CD14-positive monocyte (primary cell): ENCODE measurements at regions not wholly inside any gene's neighbourhood (a gene's known extent, or its start where the extent isn't known, plus 50 kb on each side); places are given as distances from the start of the nearest gene placed in this dataset.

Experiments
- DNase-seq, 3 donors: peaks; one replicate each; pipeline ENCODE4 v3.0.0-alpha.2; 2011 to 2022
- H2AFZ ChIP-seq: 2 replicates; pipeline ENCODE4 v1.6.0; 2012; ENCODE audit warnings: mild to moderate bottlenecking, low read depth, low read length, inconsistent platforms; ENCODE audit not compliant: insufficient read depth, poor library complexity, severe bottlenecking
- H3K27ac ChIP-seq, 2 donors: 1 replicate in 1 of 2; 2 replicates in 1 of 2; pipeline ENCODE4 v1.5.1; 2012 to 2013; ENCODE audit warnings: low read length in 2 of 2, control low read depth in 1 of 2, inconsistent platforms in 1 of 2, low read depth in 1 of 2, mild to moderate bottlenecking in 1 of 2
- H3K27me3 ChIP-seq, 2 donors: one replicate each; pipeline versions ENCODE4 v1.6.0 to v1.6.1; 2011 to 2013; ENCODE audit warnings: low read length in 2 of 2; ENCODE audit not compliant: control insufficient read depth in 2 of 2, insufficient read depth in 2 of 2
- H3K36me3 ChIP-seq, 2 donors: replicated peaks in 1 of 2; 1 replicate in 1 of 2; 2 replicates in 1 of 2; pipeline versions ENCODE4 v1.5.1 to v1.6.1; 2012 to 2013; ENCODE audit warnings: low read length in 2 of 2, control low read depth in 1 of 2, inconsistent platforms in 1 of 2, mild to moderate bottlenecking in 1 of 2; ENCODE audit not compliant: insufficient read depth in 2 of 2, control insufficient read depth in 1 of 2
- H3K4me1 ChIP-seq, 2 donors: 1 replicate in 1 of 2; 2 replicates in 1 of 2; pipeline versions ENCODE4 v1.5.1 to v1.6.1; 2012 to 2013; ENCODE audit warnings: low read length in 2 of 2, control low read depth in 1 of 2, inconsistent platforms in 1 of 2, mild to moderate bottlenecking in 1 of 2, moderate library complexity in 1 of 2; ENCODE audit not compliant: insufficient read depth in 2 of 2, control insufficient read depth in 1 of 2
- H3K4me2 ChIP-seq: replicated peaks from 2 replicates; pipeline ENCODE3; 2012; ENCODE audit warnings: low read length, moderate library complexity, mild to moderate bottlenecking; ENCODE audit not compliant: poor library complexity, severe bottlenecking; ENCODE audit errors: extremely low read depth
- H3K4me3 ChIP-seq, 3 experiments: fragments of 200-600 bp in 1 of 3; sonication (generic) in 1 of 3; replicated peaks in 1 of 3; 1 replicate in 2 of 3; 2 replicates in 1 of 3; pipeline ENCODE4 v1.5.1; 2011 to 2013; ENCODE audit warnings: low read length in 3 of 3, mild to moderate bottlenecking in 3 of 3, control low read depth in 2 of 3, low read depth in 2 of 3, inconsistent platforms in 1 of 3, moderate library complexity in 1 of 3
- H3K79me2 ChIP-seq: 2 replicates; pipeline ENCODE4 v1.6.0; 2012; ENCODE audit warnings: mild to moderate bottlenecking, control low read depth, inconsistent platforms, low read length, moderate library complexity; ENCODE audit not compliant: insufficient read depth
- H3K9ac ChIP-seq: 2 replicates; pipeline ENCODE4 v1.6.0; 2017; ENCODE audit warnings: low read length, mild to moderate bottlenecking; ENCODE audit not compliant: insufficient read depth, poor library complexity, severe bottlenecking
- H3K9me3 ChIP-seq, 2 donors: replicated peaks in 1 of 2; 1 replicate in 1 of 2; 2 replicates in 1 of 2; pipeline versions ENCODE4 v1.5.1 to v1.6.1; 2012 to 2013; ENCODE audit warnings: low read length in 2 of 2, control low read depth in 1 of 2; ENCODE audit not compliant: control insufficient read depth in 1 of 2, insufficient read depth in 1 of 2
- H4K20me1 ChIP-seq: 2 replicates; pipeline ENCODE4 v1.6.0; 2012; ENCODE audit warnings: mild to moderate bottlenecking, low read length, control low read depth, moderate library complexity; ENCODE audit not compliant: insufficient read depth
- H3K27ac Mint-ChIP-seq, 7 donors: one replicate each; pipeline ENCODE4 v1.8.0; 2020; ENCODE audit warnings: mild to moderate bottlenecking in 7 of 7, mixed read lengths in 7 of 7, moderate library complexity in 6 of 7, inconsistent platforms in 2 of 7
- H3K27me3 Mint-ChIP-seq, 3 donors: one replicate each; pipeline ENCODE4 v1.8.0; 2021 to 2022; ENCODE audit warnings: low read depth in 3 of 3, mild to moderate bottlenecking in 3 of 3, mixed read lengths in 3 of 3, moderate library complexity in 3 of 3, inconsistent platforms in 1 of 3
- H3K36me3 Mint-ChIP-seq, 2 donors: one replicate each; pipeline ENCODE4 v1.8.0; 2020; ENCODE audit warnings: mixed read lengths in 2 of 2, inconsistent platforms in 1 of 2, mild to moderate bottlenecking in 1 of 2
- H3K4me1 Mint-ChIP-seq: one replicate; pipeline ENCODE4 v1.8.0; 2020; ENCODE audit warnings: mild to moderate bottlenecking, mixed read lengths
- H3K4me3 Mint-ChIP-seq, 2 donors: one replicate each; pipeline ENCODE4 v1.8.0; 2020; ENCODE audit warnings: mild to moderate bottlenecking in 2 of 2, mixed read lengths in 2 of 2, moderate library complexity in 1 of 2
- H3K9me3 Mint-ChIP-seq, 7 donors: one replicate each; pipeline ENCODE4 v1.8.0; 2020 to 2022; ENCODE audit warnings: mixed read lengths in 7 of 7, mild to moderate bottlenecking in 6 of 7, moderate library complexity in 6 of 7, inconsistent platforms in 2 of 7
- CTCF ChIP-seq: fragments of 200-600 bp; IDR thresholded peaks from one replicate; pipeline ENCODE4 v1.8.0; 2022; ENCODE audit warnings: antibody characterized with exemption, mild to moderate bottlenecking
- WGBS: methylation state at CpG from one replicate; pipeline ENCODE4 v1.1.5; 2013; ENCODE audit warnings: missing lambda C conversion rate; ENCODE audit not compliant: insufficient coverage; 5-methylcytosine and 5-hydroxymethylcytosine counted together
- intact Hi-C, 2 donors: fragments of 100-400 bp; cut with micrococcal nuclease; formaldehyde crosslinking; loops; one replicate each; pipeline versions ENCODE4 v1.15.0 to v1.15.1; 2023

DNA sequence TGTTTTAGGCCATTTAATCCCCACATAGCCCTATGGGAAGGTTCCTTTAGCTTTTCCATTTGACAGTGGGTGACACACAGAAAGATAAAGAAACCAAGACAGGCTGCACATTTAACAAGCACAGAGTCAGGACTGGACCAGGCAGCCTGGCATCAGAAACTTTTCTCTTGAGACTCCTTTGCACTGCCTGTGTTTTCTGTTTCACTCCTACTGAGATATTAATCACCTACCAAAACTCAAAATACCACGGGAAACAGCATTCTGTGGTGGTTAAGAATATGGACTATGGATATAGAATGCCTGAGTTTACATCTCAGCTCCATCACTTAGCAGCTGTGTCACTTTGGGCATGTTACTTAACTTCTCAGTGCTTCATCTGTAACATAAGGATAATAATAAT lies 73.3 kb downstream of the CTAGE1 start:
- Mint-ChIP-seq H3K27ac (no peak overlapping the region), H3K36me3 (peaks cover 0 to 2% of the 10 kb centered on the region in 2 donors), H3K27me3 (peaks cover 45 to 50% (median 48%) of the 10 kb centered on the region in 3 donors), H3K9me3 (peaks cover 0 to 13% (median 6%) of the 10 kb centered on the region in 7 donors), H3K4me3 (peak overlapping the region in 1 of 2 donors; percentile 5), H3K4me1 (peaks cover 14% of the 10 kb centered on the region)
- H3K4me1 ChIP-seq: no peaks in the 10 kb centered on the region
- H4K20me1 ChIP-seq: no peaks in the 10 kb centered on the region
- intact Hi-C loops: no loop called here
- no peak for DNase-seq
- H3K79me2 ChIP-seq: no peaks in the 10 kb centered on the region
- WGBS: no CpG with 5 or more reads among the region's 1 CpG
- H3K9ac ChIP-seq: no peak overlapping the region
- no peak overlapping the region for H3K4me3 ChIP-seq
- H3K4me2 ChIP-seq: no peak overlapping the region
- no peak for TF ChIP-seq CTCF
- peaks cover 0 to 7% of the 10 kb centered on the region in 2 donors for H3K9me3 ChIP-seq
- no peaks in the 10 kb centered on the region for H3K36me3 ChIP-seq
- H3K27ac ChIP-seq: no peak overlapping the region
- no peak overlapping the region for H2AFZ ChIP-seq
- H3K27me3 ChIP-seq: peaks cover 45 to 53% of the 10 kb centered on the region in 2 donors

DNA sequence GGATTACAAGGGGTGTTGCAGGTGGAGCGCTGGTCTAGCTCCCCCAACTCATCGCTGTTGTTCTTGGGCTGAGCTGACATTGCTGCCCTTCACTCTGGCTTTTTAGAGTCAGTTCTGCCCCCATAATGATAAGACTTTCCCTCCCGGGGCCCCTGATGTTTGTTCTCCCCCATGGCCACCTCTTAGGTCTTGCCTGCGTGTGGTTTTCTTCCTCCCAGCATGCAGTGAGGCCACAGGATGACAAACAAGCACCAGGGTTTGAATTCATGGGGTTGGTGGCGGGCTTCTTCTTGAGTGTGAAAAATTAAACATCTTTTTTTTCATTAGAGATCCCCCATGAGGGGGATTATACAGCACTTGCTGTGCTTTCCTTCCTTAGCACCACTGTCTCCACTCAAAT lies 74.1 kb downstream of the CTAGE1 start:
- H3K27me3 Mint-ChIP-seq: peaks cover 37 to 41% (median 40%) of the 10 kb centered on the region in 3 donors
- H3K27ac Mint-ChIP-seq: no peak overlapping the region
- Histone ChIP-seq H3K9ac (no peak overlapping the region), H3K27me3 (peaks cover 36 to 44% of the 10 kb centered on the region in 2 donors), H3K27ac (no peak overlapping the region), H2AFZ (no peak overlapping the region), H3K4me1 (no peaks in the 10 kb centered on the region), H4K20me1 (no peaks in the 10 kb centered on the region), H3K79me2 (no peaks in the 10 kb centered on the region), H3K36me3 (no peaks in the 10 kb centered on the region), H3K4me3 (no peak overlapping the region), H3K9me3 (peaks cover 0 to 7% of the 10 kb centered on the region in 2 donors), H3K4me2 (no peak overlapping the region)
- peaks cover 8% of the 10 kb centered on the region for H3K4me1 Mint-ChIP-seq
- no peaks in the 10 kb centered on the region for H3K36me3 Mint-ChIP-seq
- no peak for DNase-seq
- 81% methylated on average over 3 of the region's 5 CpGs for WGBS
- H3K4me3 Mint-ChIP-seq: peak overlapping the region in 1 of 2 donors; percentile 65
- peaks cover 0 to 6% (median 1%) of the 10 kb centered on the region in 7 donors for H3K9me3 Mint-ChIP-seq
- intact Hi-C loops: no loop called here
- TF ChIP-seq CTCF: no peak
